HG03139 (cell line): ENCODE measurements at regions not wholly inside any gene's neighbourhood (a gene's known extent, or its start where the extent isn't known, plus 50 kb on each side); places are given as distances from the start of the nearest gene placed in this dataset.
"Not testable (repeated sequence)": the region's sequence is repeated elsewhere in the genome, so short reads cannot be mapped to it uniquely, and the experiment has no call there.

Experiments used
- ATAC-seq: cut with Tn5 transposase; IDR thresholded peaks from one replicate; pipeline ENCODE4 v1.9.1; 2021; ENCODE audit not compliant: unreplicated experiment

- no peak for ATAC-seq
These were observed 101.7 kb downstream of the ADAMTS15 start for GRCh38 chr11:130550150-130550549.

- ATAC-seq: no peak
These were observed 102.5 kb downstream of the ADAMTS15 start for GRCh38 chr11:130550984-130551383.

GRCh38 chr11:130551388-130551787 lies 102.9 kb downstream of the ADAMTS15 start:
- no peak for ATAC-seq

- ATAC-seq: no peak
These were observed 104.9 kb downstream of the ADAMTS15 start for GRCh38 chr11:130553306-130553705.

- ATAC-seq: no peak
These were observed 106.0 kb downstream of the ADAMTS15 start for GRCh38 chr11:130554241-130555055.

- no peak for ATAC-seq
These were observed 106.9 kb downstream of the ADAMTS15 start for GRCh38 chr11:130555251-130555841.

- no peak for ATAC-seq
These were observed 111.7 kb downstream of the ADAMTS15 start for GRCh38 chr11:130560000-130560780.

- ATAC-seq: no peak
These were observed 112.3 kb downstream of the ADAMTS15 start for GRCh38 chr11:130560781-130561109.

- ATAC-seq: no peak
These were observed 113.0 kb downstream of the ADAMTS15 start for GRCh38 chr11:130561441-130561881.

GRCh38 chr11:130562549-130562948 lies 114.1 kb downstream of the ADAMTS15 start:
- no peak for ATAC-seq

GRCh38 chr11:130566360-130566759 lies 117.9 kb downstream of the ADAMTS15 start:
- not testable (repeated sequence) for ATAC-seq

GRCh38 chr11:130571519-130571918 lies 123.1 kb downstream of the ADAMTS15 start:
- no peak for ATAC-seq

- ATAC-seq: no peak
These were observed 123.6 kb downstream of the ADAMTS15 start for GRCh38 chr11:130571947-130572584.

GRCh38 chr11:130573767-130574166 lies 125.3 kb downstream of the ADAMTS15 start:
- no peak for ATAC-seq

GRCh38 chr11:130574740-130575139 lies 126.3 kb downstream of the ADAMTS15 start:
- no peak for ATAC-seq

- ATAC-seq: no peak
These were observed 127.7 kb downstream of the ADAMTS15 start for GRCh38 chr11:130576146-130576545.

GRCh38 chr11:130578738-130579368 lies 130.4 kb downstream of the ADAMTS15 start:
- no peak for ATAC-seq

GRCh38 chr11:130580372-130580771 lies 131.9 kb downstream of the ADAMTS15 start:
- no peak for ATAC-seq

GRCh38 chr11:130580891-130581492 lies 132.5 kb downstream of the ADAMTS15 start:
- ATAC-seq: no peak

- ATAC-seq: no peak
These were observed 133.2 kb downstream of the ADAMTS15 start for GRCh38 chr11:130581646-130582045.
